ENCODE measurements at regions not wholly inside any gene's neighbourhood (a gene's known extent, or its start where the extent isn't known, plus 50 kb on each side); places are given as distances from the start of the nearest gene placed in this dataset.

- in situ Hi-C loops (cut with HindIII; ENCODE audit: low pct_unique_long_range_greater_than_20kb, low sequenced_read_pairs) (no loop called here), intact Hi-C loops (cut with micrococcal nuclease; ENCODE audit: unreplicated experiment) (no loop called here)
- ATAC-seq (no peak), DNase-seq (ENCODE audit: low read depth, low spot score) (no peak)
- TF ChIP-seq, protein P1, sequence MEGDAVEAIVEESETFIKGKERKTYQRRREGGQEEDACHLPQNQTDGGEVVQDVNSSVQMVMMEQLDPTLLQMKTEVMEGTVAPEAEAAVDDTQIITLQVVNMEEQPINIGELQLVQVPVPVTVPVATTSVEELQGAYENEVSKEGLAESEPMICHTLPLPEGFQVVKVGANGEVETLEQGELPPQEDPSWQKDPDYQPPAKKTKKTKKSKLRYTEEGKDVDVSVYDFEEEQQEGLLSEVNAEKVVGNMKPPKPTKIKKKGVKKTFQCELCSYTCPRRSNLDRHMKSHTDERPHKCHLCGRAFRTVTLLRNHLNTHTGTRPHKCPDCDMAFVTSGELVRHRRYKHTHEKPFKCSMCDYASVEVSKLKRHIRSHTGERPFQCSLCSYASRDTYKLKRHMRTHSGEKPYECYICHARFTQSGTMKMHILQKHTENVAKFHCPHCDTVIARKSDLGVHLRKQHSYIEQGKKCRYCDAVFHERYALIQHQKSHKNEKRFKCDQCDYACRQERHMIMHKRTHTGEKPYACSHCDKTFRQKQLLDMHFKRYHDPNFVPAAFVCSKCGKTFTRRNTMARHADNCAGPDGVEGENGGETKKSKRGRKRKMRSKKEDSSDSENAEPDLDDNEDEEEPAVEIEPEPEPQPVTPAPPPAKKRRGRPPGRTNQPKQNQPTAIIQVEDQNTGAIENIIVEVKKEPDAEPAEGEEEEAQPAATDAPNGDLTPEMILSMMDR (IDR thresholded peaks at IDR 0.05) = no peak
- TF ChIP-seq POLR2AphosphoS5 (IDR thresholded peaks at IDR 0.05; ENCODE audit: low read depth, low read length) (no peak), REST (IDR thresholded peaks at IDR 0.05; ENCODE audit: insufficient read depth in 1 of 2, low read depth in 2 of 2, low read length in 1 of 2) (no peak), TCF7L2 (IDR thresholded peaks at IDR 0.05; ENCODE audit: low read depth, low read length) (no peak), SIN3A (IDR thresholded peaks at IDR 0.05; ENCODE audit: borderline replicate concordance, insufficient read depth, low read depth, low read length) (no peak)
- Histone ChIP-seq H3K9me3 (ENCODE audit: control insufficient read depth, insufficient read depth, low read depth, low read length) (no peaks in the 10 kb centered on the region), H3K27ac (ENCODE audit: low read length) (no peak overlapping the region), H3K4me1 (ENCODE audit: control insufficient read depth, insufficient read depth, low read length) (no peaks in the 10 kb centered on the region), H3K27me3 (ENCODE audit: control insufficient read depth, insufficient read depth, low read length) (no peaks in the 10 kb centered on the region), H3K4me3 (ENCODE audit: low read depth in 2 of 2, low read length in 2 of 2) (no peak overlapping the region), H3K36me3 (ENCODE audit: control insufficient read depth, insufficient read depth, low read length) (no peaks in the 10 kb centered on the region)
- ChIA-PET CTCF (no interaction called here), POLR2A (no interaction called here)
- BruUV-seq (replicated peaks) = no TSS peak
Measured at GRCh38 chr11:92411431-92411830, 186.8 kb downstream of the FAT3 start.

GRCh38 chr11:92413757-92414513 is 189.3 kb downstream of the FAT3 start:
- BruUV-seq (replicated peaks) = no TSS peak
- no peak for ATAC-seq
- Histone ChIP-seq H3K27me3 (ENCODE audit: control insufficient read depth, insufficient read depth, low read length) (no peaks in the 10 kb centered on the region), H3K4me3 (ENCODE audit: low read depth in 2 of 2, low read length in 2 of 2) (no peak overlapping the region), H3K27ac (ENCODE audit: low read length) (no peak overlapping the region), H3K4me1 (ENCODE audit: control insufficient read depth, insufficient read depth, low read length) (no peaks in the 10 kb centered on the region), H3K9me3 (ENCODE audit: control insufficient read depth, insufficient read depth, low read depth, low read length) (no peaks in the 10 kb centered on the region), H3K36me3 (ENCODE audit: control insufficient read depth, insufficient read depth, low read length) (no peaks in the 10 kb centered on the region)
- POLR2A ChIA-PET = no interaction called here
- no peak for DNase-seq (ENCODE audit: low read depth, low spot score)
- no peak for TF ChIP-seq REST (IDR thresholded peaks at IDR 0.05; ENCODE audit: insufficient read depth in 1 of 2, low read depth in 2 of 2, low read length in 1 of 2)
- TF ChIP-seq, protein P1 (IDR thresholded peaks at IDR 0.05) = no peak
- no peak for TF ChIP-seq POLR2AphosphoS5 (IDR thresholded peaks at IDR 0.05; ENCODE audit: low read depth, low read length)
- no peak for TF ChIP-seq TCF7L2 (IDR thresholded peaks at IDR 0.05; ENCODE audit: low read depth, low read length)
- TF ChIP-seq SIN3A (IDR thresholded peaks at IDR 0.05; ENCODE audit: borderline replicate concordance, insufficient read depth, low read depth, low read length) = no peak
- in situ Hi-C loops (cut with HindIII; ENCODE audit: low pct_unique_long_range_greater_than_20kb, low sequenced_read_pairs) (no loop called here), intact Hi-C loops (cut with micrococcal nuclease; ENCODE audit: unreplicated experiment) (no loop called here)
- CTCF ChIA-PET = no interaction called here

All from Panc1 (cell line).